HCT116 (cell line): ENCODE measurements at regions not wholly inside any gene's neighbourhood (a gene's known extent, or its start where the extent isn't known, plus 50 kb on each side); places are given as distances from the start of the nearest gene placed in this dataset.

Experiments
- ATAC-seq: fragments of 200-7000 bp; cut with Tn5 transposase; 2 replicates; pipeline ENCODE4 v1.9.1; 2020; ENCODE audit warnings: mild to moderate bottlenecking, moderate library complexity
- BruUV-seq: library from RNA; stranded (reverse); fragments of 400-500 nt; replicated peaks from 2 replicates; lab custom pipeline; 2021; lab: Mats Ljungman, UMichigan
- CTCF ChIA-PET: fragments of 300-600 bp; sonication (Branson Sonifier 250); formaldehyde crosslinking; loops from one replicate; lab custom pipeline; 2021; ENCODE audit warnings: antibody characterized with exemption; lab: Charles Lee
- POLR2A ChIA-PET: fragments of 300-600, 350-600 bp; sonication (Branson Sonifier 250); formaldehyde crosslinking; loops from one replicate; lab custom pipeline; 2021; ENCODE audit warnings: antibody characterized with exemption; lab: Charles Lee
- RAD21 ChIA-PET, 2 experiments: fragments of 300-600 bp; sonication (Branson Sonifier 250); formaldehyde crosslinking; loops; one replicate each; lab custom pipeline; 2023; ENCODE audit warnings: low total read pairs in 2 of 2; ENCODE audit not compliant: uncharacterized antibody in 2 of 2, unreplicated experiment in 2 of 2, low non-redundant PET in 1 of 2; lab: Charles Lee
- DNase-seq: peaks from one replicate; pipeline ENCODE4 v3.0.0-alpha.2; 2010; ENCODE audit warnings: low read depth, low spot score
- H2AFZ ChIP-seq: fragments of 200-600 bp; shearing (Covaris generic), sonication (generic); 2 replicates; pipeline ENCODE4 v1.6.1; 2017; ENCODE audit warnings: low read depth, mixed run types, mixed read lengths, antibody characterized with exemption, low read length; ENCODE audit not compliant: poor library complexity, severe bottlenecking
- H3K27ac ChIP-seq: 2 replicates; pipeline ENCODE4 v1.5.1; 2012; ENCODE audit warnings: low read depth, low read length
- H3K27me3 ChIP-seq: fragments of 200-600 bp; sonication (generic); 2 replicates; pipeline ENCODE4 v1.6.1; 2016; ENCODE audit warnings: mixed run types, low read length, mixed read lengths; ENCODE audit not compliant: insufficient read depth
- H3K36me3 ChIP-seq, 2 experiments: fragments of 200-500 bp in 1 of 2; fragments of 200-600 bp in 1 of 2; sonication (Bioruptor generic) in 1 of 2; sonication (generic) in 1 of 2; 2 replicates each; pipeline versions ENCODE4 v1.5.1 to v1.6.1; 2014 to 2016; ENCODE audit warnings: low read length in 2 of 2, inconsistent platforms in 1 of 2, mixed read lengths in 1 of 2, mixed run types in 1 of 2; ENCODE audit not compliant: insufficient read depth in 2 of 2, control insufficient read depth in 1 of 2
- H3K4me1 ChIP-seq, 2 experiments: fragments of 200-600 bp in 1 of 2; sonication (generic) in 1 of 2; 2 replicates each; pipeline versions ENCODE4 v1.5.1 to v1.6.1; 2012 to 2017; ENCODE audit warnings: low read length in 2 of 2, inconsistent platforms in 1 of 2, mild to moderate bottlenecking in 1 of 2, mixed read lengths in 1 of 2, mixed run types in 1 of 2, moderate library complexity in 1 of 2; ENCODE audit not compliant: insufficient read depth in 2 of 2, control insufficient read depth in 1 of 2
- H3K4me2 ChIP-seq: fragments of 200-600 bp; sonication (generic); 2 replicates; pipeline ENCODE4 v1.6.1; 2017; ENCODE audit warnings: mixed run types, low read length, mixed read lengths
- H3K4me3 ChIP-seq, 2 experiments: fragments of 200-600 bp in 1 of 2; sonication (generic) in 1 of 2; replicated peaks in 1 of 2; 2 replicates each; pipeline ENCODE4 v1.5.1; 2011 to 2016; ENCODE audit warnings: low read length in 2 of 2, control low read depth in 1 of 2, low read depth in 1 of 2, mild to moderate bottlenecking in 1 of 2, mixed read lengths in 1 of 2, mixed run types in 1 of 2
- H3K79me2 ChIP-seq: fragments of 200-600 bp; sonication (generic); 2 replicates; pipeline ENCODE4 v1.6.1; 2017; ENCODE audit warnings: mild to moderate bottlenecking, mixed run types, low read length, moderate library complexity, mixed read lengths; ENCODE audit not compliant: insufficient read depth
- H3K9ac ChIP-seq: fragments of 200-600 bp; sonication (generic); 2 replicates; pipeline ENCODE4 v1.6.1; 2016; ENCODE audit warnings: low read length, mixed read lengths
- H3K9me2 ChIP-seq: fragments of 200-600 bp; sonication (generic), shearing (Covaris generic); 2 replicates; pipeline ENCODE4 v1.6.1; 2017; ENCODE audit warnings: mixed run types, mild to moderate bottlenecking, moderate library complexity; ENCODE audit not compliant: insufficient read depth
- H3K9me3 ChIP-seq, 2 experiments: fragments of 200-500 bp in 1 of 2; fragments of 200-600 bp in 1 of 2; sonication (Bioruptor generic) in 1 of 2; sonication (generic) in 1 of 2; 2 replicates each; pipeline ENCODE4 v1.6.1; 2014 to 2017; ENCODE audit warnings: low read length in 2 of 2, mixed read lengths in 2 of 2, inconsistent platforms in 1 of 2, low read depth in 1 of 2, mild to moderate bottlenecking in 1 of 2, mixed run types in 1 of 2, moderate library complexity in 1 of 2; ENCODE audit not compliant: control insufficient read depth in 1 of 2, insufficient read depth in 1 of 2
- H4K20me1 ChIP-seq: fragments of 200-600 bp; sonication (generic), shearing (Covaris generic); 2 replicates; pipeline ENCODE4 v1.6.1; 2017; ENCODE audit warnings: mixed run types, mild to moderate bottlenecking, moderate library complexity; ENCODE audit not compliant: insufficient read depth
- CEBPB ChIP-seq: IDR thresholded peaks from 2 replicates; pipeline ENCODE4 v1.6.1; 2012; ENCODE audit warnings: low read depth
- ELF1 ChIP-seq: IDR thresholded peaks from 2 replicates; pipeline ENCODE4 v1.6.1; 2012; ENCODE audit warnings: low read depth, borderline replicate concordance
- EZH2phosphoT487 ChIP-seq: fragments of 200-600 bp; IDR thresholded peaks from 2 replicates; pipeline ENCODE4 v1.6.1; 2018; ENCODE audit warnings: antibody characterized with exemption, borderline replicate concordance
- FOSL1 ChIP-seq: IDR thresholded peaks from 2 replicates; pipeline ENCODE4 v1.6.1; 2012; ENCODE audit warnings: low read depth
- MAX ChIP-seq: IDR thresholded peaks from 2 replicates; pipeline ENCODE4 v1.6.1; 2012
- POLR2A ChIP-seq: IDR thresholded peaks from 2 replicates; pipeline ENCODE4 v1.7.0; 2011; ENCODE audit warnings: borderline replicate concordance; ENCODE audit not compliant: insufficient read depth, insufficient read length; ENCODE audit errors: extremely low read depth
- SP1 ChIP-seq: IDR thresholded peaks from 2 replicates; pipeline ENCODE4 v1.6.1; 2012; ENCODE audit warnings: low read depth
- intact Hi-C: fragments of 100-400 bp; cut with micrococcal nuclease; formaldehyde crosslinking; loops from 2 replicates; pipeline ENCODE4 v1.10.0; 2022

GRCh38 chr12:23197266-23197665, 572.3 kb downstream of the ETNK1 start:
- intact Hi-C loops = no loop called here
- Histone ChIP-seq H3K27me3 (no peaks in the 10 kb centered on the region), H3K4me3 (no peak overlapping the region), H3K4me1 (no peaks in the 10 kb centered on the region), H2AFZ (no peak overlapping the region), H3K79me2 (no peaks in the 10 kb centered on the region), H3K9me3 (peaks cover 12 to 14% of the 10 kb centered on the region in 2 experiments; a peak in 2 of 4 replicates), H3K9me2 (no peaks in the 10 kb centered on the region), H3K36me3 (no peaks in the 10 kb centered on the region), H3K9ac (no peak overlapping the region), H4K20me1 (no peaks in the 10 kb centered on the region), H3K4me2 (no peak overlapping the region), H3K27ac (no peak overlapping the region)
- no TSS peak for BruUV-seq
- ChIA-PET POLR2A (no interaction called here), RAD21 (no interaction called here), CTCF (no interaction called here)
- no peak for ATAC-seq
- TF ChIP-seq CEBPB (no peak), FOSL1 (no peak), MAX (no peak), ELF1 (no peak), SP1 (no peak)
- no peak for DNase-seq

GRCh38 chr12:23202728-23203127, 577.8 kb downstream of the ETNK1 start:
- Histone ChIP-seq H3K4me1 (no peaks in the 10 kb centered on the region), H3K27ac (no peak overlapping the region), H4K20me1 (no peaks in the 10 kb centered on the region), H2AFZ (no peak overlapping the region), H3K9me3 (peaks cover 13% of the 10 kb centered on the region in 2 experiments; a peak in 2 of 4 replicates), H3K9ac (no peak overlapping the region), H3K4me3 (no peak overlapping the region), H3K27me3 (no peaks in the 10 kb centered on the region), H3K9me2 (no peaks in the 10 kb centered on the region), H3K4me2 (no peak overlapping the region), H3K79me2 (no peaks in the 10 kb centered on the region), H3K36me3 (no peaks in the 10 kb centered on the region)
- TF ChIP-seq POLR2A (no peak), SP1 (no peak), EZH2phosphoT487 (no peak)
- no TSS peak for BruUV-seq
- ATAC-seq (no peak), DNase-seq (no peak)
- ChIA-PET RAD21 (no interaction called here), CTCF (no interaction called here), POLR2A (no interaction called here)
- intact Hi-C loops = loop anchor here (10.0 kb wide), 1 partner anchor 1922 kb away; no protein-coding TSS in a partner anchor
